Right renal pelvis (tissue), 4 donors: ENCODE measurements at regions not wholly inside any gene's neighbourhood (a gene's known extent, or its start where the extent isn't known, plus 50 kb on each side); places are given as distances from the start of the nearest gene placed in this dataset.
"Not testable (repeated sequence)": the region's sequence is repeated elsewhere in the genome, so short reads cannot be mapped to it uniquely, and the experiment has no call there.

Experiments
- DNase-seq, 4 donors: peaks; one replicate each; pipeline ENCODE4 v3.0.0-alpha.2; 2013; ENCODE audit warnings: low read depth in 4 of 4, low spot score in 3 of 4, missing footprints in 1 of 4

DNA sequence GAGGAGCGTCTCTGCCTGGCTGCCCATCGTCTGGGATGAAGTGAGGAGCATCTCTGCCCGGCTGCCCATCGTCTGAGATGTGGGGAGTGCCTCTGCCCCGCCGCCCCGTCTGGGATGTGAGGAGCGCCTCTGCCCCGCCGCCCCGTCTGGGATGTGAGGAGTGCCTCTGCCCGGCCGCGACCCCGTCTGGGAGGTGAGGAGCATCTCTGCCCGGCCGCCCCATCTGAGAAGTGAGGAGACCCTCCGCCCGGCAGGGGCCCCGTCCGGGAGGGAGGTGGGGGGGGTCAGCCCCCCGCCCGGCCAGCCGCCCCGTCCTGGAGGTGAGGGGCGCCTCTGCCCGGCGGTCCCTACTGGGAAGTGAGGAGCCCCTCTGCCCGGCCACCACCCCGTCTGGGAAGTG, 129.3 kb downstream of the ZNF486 start:
- DNase-seq, result not testable (repeated sequence)

DNA sequence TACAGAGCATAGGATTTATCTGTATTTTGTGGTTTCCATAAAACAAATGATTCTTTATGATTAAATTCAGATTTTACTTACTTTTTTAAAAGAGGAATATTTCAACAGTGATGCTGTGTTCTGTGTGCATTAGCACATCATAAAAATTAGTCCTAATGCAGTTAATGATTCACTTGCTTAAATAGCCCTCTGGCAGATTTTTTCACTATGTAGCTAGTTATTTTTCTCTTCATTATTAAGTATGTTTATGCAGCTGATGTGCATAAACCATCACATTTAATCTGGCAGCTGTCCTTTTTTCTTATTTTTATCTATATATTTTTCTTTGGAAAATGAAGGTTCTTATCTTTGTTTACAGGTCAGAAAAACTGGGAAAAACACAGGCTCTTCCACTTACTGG, 127.2 kb downstream of the ZNF486 start:
- no peak for DNase-seq

DNA sequence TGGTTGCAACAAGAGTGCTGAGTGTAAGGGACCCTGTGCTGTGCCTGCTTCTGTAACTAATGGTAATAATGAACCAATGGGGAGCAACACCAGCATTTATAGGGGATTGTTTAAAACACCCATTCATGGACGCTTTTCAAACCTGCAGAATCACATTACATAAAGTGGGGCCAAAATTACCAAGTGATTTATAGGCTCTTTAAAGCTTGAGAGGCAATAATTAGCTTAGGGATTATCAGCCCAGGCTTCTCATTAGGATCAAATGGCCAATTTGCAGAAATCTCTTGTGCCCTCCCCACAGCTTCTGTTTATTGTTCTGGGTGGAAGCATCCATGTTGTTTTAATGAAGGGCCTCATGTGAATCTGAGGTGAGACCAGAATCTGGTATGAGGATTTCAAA, 125.5 kb downstream of the ZNF486 start:
- not testable (repeated sequence) for DNase-seq

DNA sequence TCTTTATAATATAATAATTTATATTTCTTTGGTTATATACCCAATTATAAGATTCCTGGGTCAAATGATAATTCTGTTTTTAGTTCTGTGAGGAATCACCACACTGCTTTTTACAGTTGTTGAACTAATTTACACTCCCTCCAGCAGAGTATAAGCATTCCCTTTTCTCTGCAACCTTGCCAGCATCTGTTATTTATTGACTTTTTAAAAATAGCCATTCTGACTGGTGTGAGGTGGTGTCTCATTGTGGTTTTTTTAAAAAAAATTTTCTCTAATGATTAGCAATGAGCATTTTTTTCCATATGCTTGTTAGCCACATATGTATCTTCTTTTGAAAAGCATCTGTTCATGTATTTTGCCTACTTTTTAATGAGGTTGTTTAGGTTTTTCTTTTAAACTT, 122.2 kb downstream of the ZNF486 start:
- DNase-seq, result no peak

DNA sequence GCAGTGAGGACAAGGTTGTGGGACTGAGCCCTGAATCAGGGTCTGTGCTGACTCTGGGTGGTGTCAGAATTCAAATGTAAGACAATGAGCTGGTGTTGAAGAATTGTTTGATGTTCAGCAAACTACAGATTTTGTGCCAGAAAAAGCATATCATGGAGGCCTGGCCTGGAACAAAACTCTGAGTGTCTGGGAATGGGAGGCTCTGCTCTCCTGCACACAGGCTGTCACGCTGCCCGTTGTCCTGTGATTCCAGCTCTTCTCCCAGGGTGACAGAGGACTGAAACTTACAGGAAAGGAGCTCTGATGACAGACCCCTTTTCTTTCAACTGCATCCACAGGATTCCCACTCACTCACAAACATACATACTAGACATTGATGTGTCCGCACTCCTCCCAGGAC, 120.1 kb downstream of the ZNF486 start:
- no peak for DNase-seq

DNA sequence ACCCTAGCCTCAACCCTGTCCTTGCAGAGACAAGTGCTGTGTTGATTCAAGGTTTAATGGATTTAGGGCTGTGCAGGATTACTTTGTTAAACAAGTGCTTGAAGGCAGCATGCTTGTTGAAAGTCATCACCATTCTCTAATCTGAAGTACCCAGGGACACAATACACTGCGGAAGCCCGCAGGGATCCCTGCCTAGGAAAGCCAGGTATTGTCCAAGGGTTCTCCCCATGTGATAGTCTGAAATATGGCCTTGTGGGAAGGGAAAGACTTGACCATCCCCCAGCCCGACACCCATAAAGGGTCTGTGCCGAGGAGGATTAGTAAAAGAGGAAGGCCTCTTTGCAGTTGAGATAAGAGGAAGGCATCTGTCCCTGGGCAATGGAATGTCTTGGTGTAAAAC, 118.9 kb downstream of the ZNF486 start:
- not testable (repeated sequence) for DNase-seq

DNA sequence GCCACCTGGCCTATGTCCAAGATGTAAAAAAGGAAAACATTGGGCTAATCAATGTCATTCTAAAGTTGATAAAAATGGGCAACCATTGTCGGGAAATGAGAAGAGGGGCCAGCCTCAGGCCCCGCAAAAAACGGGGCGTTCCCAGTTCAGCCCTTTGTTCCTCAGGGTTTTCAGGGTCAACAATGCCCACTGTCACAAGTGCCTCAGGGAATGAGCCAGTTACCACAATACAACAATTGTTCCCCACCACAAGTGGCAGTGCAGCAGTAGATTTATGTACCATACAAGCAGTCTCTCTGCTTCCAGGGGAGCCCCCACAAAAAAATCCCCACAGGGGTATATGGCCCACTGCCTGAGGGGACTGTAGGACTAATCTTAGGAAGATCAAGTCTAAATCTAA, 112.5 kb downstream of the ZNF486 start:
- DNase-seq, result no peak

DNA sequence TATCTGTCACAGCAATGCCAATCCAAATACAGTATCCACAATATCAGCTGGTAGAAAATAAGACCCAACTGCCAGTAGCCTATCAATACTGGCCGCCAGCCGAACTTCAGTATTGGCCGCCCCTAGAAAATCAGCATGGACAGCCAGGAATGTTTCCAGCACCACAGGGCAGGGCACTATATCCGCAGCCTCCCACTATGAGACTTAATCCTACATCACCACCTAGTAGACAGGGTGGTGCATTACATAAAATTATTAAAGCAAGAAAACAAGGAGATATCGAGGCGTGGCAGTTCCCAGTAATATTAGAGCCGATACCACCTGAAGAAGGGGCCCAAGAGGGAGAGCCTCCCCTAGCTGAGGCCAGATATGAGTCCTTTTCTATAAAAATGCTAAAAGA, 111.3 kb downstream of the ZNF486 start:
- DNase-seq, result peak in 2 of 4 donors; percentile 15 to 48

DNA sequence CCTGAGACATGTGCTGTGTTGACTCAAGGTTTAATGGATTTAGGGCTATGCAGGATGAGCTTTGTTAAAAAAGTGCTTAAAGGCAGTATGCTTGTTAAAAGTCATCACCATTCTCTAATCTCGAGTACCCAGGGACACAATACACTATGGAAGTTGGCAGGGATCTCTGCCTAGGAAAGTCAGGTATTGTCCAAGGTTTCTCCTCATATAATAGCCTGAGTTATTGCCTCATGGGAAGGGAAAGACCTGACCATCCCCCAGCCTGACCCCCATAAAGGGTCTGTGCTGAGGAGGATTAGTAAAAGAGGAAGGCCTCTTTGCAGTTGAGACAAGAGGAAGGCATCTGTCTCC, 109.7 kb downstream of the ZNF486 start:
- not testable (repeated sequence) for DNase-seq

DNA sequence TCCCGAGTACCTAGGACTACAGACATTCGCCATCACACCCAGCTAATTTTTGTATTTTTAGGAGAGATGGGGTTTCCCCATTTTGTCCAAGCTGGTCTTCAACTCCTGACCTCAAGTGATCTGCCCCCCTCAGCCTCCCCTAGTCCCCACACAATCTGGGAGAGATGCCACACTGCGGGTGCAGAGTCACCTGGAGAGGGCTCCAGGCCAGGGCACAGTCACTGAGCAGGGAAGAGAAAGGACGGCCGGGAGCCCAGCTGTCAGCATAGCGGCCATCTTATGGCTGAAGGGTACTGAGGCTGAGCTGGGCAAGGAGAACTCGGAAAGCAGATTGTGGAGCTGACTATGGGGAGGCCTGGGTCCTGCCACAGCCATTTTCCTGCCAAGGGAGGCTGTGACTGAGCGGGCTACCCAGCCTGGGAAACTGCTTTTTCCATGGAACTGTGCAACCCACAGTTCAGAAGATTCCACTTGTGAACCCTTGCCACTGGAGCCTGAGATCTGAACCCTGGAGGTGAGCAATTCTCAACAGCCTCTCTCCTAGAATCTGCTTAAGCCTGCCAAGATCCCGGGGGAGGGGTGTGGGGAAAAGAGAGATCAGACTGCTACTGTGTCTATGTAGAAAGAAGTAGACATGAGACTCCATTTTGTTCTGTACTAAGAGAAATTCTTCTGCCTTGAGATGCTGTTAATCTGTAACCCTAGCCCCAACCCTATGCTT, 109.2 kb downstream of the ZNF486 start:
- no peak for DNase-seq

DNA sequence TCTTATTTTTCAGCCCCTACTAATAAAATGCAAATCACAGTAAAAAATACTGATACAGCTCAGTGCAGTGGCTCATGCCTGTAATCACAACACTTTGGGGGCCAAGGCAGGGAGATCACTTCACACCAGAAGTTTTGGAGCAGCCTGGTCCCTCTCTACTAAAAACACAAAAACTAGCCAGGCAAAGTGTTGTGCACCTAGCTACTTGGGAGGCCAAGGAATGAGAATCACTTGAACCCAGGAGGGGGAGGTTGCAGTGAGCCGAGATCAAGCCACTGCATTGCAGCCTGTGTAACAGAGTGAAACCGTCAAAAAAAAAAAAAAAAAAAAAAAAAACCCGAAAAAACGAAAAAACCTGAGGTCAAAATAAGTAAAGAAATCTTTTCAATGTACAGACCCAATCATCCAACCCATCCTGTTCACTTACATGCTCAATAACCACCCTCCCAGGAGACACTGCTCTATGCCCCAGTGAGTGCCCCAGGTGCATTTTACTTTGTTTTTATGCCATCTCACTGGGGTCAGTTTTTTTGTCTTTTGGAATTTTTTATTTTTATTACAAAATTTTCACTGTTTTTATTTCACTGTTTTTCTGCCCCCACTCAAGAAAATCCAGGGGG, 107.0 kb downstream of the ZNF486 start:
- DNase-seq, result no peak

DNA sequence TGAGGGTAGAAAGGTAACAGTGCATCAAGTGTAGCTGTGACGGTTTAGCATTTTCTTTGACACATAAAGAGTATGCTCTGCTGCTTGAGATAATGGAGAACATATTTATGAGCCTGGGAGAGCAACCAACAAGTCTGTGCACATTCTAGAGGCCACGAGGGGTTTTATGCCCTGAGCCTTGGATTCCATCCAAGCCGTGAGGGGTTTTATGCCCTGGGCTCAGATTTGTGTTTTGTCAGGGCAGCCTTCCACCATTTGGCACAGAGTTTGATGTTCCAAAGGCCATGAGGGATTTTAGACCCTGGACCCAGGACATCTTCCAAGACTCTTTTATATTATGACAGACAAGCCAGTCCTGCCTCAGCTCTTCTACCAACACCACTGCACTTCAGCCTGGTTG, 106.4 kb downstream of the ZNF486 start:
- no peak for DNase-seq

DNA sequence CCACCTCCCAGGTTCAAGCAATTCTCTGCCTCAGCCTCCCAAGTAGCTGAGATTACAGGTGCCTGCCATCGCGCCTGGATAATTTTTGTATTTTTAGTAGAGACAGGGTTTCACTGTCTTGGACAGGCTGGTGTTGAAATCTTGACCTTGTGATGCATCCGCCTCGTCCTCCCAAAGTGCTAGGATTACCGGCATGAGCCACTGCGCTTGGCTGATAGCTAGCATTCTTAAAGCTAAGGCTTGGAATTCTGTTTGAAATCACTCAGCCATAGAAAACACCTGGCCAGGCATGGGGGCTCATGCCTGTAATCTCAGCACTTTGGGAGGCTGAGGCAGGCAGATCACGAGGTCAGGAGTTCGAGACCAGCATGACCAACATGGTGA, 105.6 kb downstream of the ZNF486 start:
- not testable (repeated sequence) for DNase-seq

DNA sequence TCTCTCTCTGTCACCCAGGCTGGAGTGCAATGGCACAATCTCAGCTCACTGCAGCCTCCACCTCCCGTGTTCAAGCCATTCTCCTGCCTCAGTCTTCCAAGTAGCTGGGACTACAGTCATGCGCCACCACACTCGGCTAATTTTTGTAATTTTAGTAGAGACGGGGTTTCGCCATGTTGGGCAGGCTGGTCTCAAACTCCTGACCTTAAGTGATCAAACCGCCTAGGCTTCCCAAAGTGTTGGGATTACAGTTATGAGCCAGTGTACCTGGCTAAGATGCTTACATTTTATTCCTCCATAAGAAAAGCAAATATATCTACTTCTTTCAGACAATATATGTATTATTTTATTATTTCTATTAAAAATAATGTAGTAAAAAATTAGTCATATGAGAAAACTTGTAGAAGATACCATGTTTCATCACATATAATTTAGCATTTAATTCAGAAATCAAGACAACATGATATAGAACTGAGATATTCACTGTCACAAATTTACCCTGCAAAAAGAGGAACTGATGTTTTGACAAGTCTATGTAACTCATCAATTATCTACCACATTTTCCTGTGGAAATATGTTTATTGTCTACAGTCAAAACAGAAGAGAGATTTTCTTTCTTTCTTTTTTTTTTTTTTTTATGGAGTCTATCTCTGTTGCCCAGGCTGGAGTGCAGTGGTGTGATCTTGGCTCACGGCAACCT, 105.1 kb downstream of the ZNF486 start:
- not testable (repeated sequence) for DNase-seq

DNA sequence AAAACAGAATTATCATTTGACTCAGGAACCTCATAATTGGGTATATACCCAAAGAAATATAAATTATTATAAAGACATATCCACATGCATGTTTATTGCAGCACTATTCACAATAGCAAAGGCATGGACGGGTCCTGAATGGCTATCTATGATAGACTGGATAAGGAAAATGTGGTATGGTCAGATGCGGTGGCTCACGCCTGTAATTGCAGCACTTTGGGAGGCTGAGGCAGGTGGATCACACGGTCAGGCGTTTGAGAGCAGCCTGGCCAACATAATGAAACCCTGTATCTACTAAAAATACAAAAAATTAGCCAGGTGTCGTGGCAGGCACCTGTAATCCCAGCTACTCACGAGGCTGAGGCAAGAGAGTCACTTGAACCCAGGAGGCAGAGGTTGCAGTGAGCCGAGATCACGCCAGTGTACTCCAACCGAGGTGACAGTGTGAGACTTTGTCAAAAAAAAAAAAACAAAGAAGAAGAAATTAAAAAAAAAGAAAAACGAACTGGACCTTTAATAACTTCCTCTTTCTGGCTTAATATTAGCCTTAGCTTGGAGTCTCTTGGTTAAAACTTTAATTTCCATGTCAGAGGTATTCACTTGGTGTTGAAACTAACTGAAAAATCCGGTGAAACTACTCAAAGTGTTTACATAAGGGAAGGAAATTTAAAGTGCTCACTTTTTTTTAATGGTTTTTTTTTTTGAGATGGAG, 104.4 kb downstream of the ZNF486 start:
- no peak for DNase-seq

DNA sequence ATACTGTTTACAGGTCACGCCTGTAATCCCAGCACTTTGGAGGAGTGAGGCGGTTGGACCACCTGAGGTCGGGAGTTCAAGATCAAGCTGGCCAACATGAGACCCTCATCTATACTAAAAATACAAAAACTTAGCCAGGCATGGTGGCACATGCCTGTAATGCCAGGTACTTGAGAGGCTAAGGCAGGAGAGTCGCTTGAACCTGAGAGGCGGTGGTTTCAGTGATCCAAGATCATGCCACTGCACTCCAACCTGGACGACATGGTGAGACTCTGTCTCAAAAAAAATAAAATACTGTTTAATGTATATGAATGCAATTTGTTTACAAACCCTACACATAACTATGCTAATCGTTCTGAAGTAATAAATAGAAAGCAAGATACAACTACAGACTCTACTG, 102.4 kb downstream of the ZNF486 start:
- no peak for DNase-seq

DNA sequence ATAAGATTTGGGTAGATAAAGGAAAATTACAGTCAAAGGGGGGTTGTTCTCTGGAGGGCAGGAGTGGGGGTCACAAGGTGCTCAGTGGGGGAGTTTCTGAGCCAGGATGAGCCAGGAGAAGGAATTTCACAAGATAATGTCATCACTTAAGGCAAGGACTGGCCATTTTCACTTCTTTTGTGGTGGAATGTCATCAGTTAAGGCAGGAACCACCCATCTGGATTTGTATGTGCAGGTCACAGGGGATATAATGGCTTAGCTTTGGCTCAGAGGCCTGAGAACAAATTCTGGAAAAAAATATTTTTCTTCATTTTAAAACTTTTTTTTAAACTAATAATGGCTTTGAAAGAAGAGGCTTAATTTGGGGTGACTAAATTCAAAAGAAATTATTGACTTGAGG, 94.5 kb downstream of the ZNF486 start:
- DNase-seq, result not testable (repeated sequence)

DNA sequence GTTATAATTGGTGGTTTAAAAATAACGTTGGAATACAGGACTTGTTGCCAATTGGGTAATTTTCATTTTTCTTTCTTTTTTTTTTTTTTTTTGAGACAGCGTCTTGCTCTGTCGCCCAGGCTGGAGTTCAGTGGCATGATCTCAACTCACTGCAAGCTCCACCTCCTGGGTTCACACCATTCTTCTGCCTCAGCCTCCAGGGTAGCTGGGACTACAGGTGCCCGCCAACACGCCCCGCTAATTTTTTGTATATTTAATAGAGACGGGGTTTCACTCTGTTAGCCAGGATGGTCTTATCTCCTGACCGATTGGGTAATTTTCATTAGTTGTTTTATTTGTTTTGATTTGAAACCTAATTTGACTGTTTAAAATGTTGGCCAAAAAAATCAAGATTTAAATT, 93.7 kb downstream of the ZNF486 start:
- DNase-seq, result not testable (repeated sequence)

DNA sequence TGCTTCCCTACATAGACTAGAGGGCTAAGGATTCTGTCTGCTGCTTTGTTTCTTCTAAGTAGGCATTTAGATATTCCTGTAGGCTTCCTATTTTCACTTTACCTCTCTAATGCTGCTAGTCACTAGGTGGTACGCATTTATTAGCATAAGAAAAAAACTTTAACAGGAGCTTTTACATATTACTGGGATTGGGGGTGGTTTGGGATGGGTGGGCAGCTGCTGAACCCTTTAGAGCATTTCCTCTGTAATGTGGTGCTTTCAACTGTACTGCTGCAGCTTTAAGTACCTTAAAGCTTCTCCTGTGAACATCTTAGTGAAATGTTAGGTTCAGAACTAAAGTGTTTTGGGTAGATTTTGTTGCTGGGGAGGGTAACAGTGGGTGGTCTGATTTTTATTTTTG, 92.6 kb downstream of the ZNF486 start:
- DNase-seq, result no peak

DNA sequence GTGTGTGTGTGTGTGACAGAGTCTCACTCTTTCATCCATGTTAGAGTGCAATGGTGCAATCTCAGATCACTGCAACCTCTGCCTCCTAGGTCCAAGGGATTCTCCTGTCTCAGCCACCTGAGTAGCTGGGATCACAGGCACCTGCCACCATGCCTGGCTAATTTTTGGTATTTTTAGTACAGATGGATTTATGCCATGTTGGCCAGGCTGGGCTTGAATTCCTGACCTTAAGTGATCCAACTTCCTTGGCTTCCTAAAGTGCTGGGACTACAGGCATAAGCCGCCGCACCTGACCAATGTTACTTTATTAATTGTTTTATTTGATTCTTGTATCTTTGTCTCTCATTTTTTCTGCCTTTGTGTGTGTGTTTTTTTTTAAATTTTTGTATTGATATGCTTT, 89.6 kb downstream of the ZNF486 start:
- DNase-seq, result no peak

DNA sequence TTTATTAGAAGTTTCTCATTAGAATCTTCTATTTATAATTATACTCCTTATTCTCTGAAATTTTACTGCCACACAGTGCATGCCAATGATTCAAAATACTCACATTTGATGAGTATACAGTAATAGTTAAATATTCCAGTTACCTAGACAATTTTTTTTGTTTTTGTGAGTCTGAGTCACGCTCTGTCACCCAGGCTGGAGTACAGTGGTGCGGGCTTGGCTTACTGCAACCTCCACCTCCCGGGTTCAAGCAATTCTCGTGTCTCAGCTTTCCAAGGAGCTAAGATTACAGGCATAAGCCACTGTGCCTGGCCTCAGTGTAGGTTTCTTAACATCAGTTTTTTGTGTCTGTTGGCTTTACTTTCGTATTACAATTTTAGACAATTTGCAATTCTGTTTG, 87.1 kb downstream of the ZNF486 start:
- no peak for DNase-seq
